COLO829 (cell line): ENCODE measurements at regions not wholly inside any gene's neighbourhood (a gene's known extent, or its start where the extent isn't known, plus 50 kb on each side); places are given as distances from the start of the nearest gene placed in this dataset.
A peak's percentile ranks its signal among the peaks of the same experiment; 100 is the strongest.

ENCODE experiments used
- DNase-seq: peaks from one replicate; pipeline ENCODE4 v3.0.0; 2012; ENCODE audit warnings: low spot score

- DNase-seq: no peak
These were observed 239.9 kb downstream of the PAX3 start for GRCh38 chr2:222058819-222059445.

GRCh38 chr2:222057347-222058073 is 241.3 kb downstream of the PAX3 start:
- DNase-seq: peak; percentile 48

GRCh38 chr2:222055328-222055727 is 243.5 kb downstream of the PAX3 start:
- no peak for DNase-seq

GRCh38 chr2:222054813-222055212 is 244.0 kb downstream of the PAX3 start:
- DNase-seq: no peak

- no peak for DNase-seq
These were observed 245.8 kb downstream of the PAX3 start for GRCh38 chr2:222052934-222053367.

- DNase-seq: no peak
These were observed 247.8 kb downstream of the PAX3 start for GRCh38 chr2:222050981-222051380.

- DNase-seq: no peak
These were observed 248.9 kb downstream of the PAX3 start for GRCh38 chr2:222049946-222050345.

- DNase-seq: no peak
These were observed 254.9 kb downstream of the PAX3 start for GRCh38 chr2:222043897-222044296.

DNA sequence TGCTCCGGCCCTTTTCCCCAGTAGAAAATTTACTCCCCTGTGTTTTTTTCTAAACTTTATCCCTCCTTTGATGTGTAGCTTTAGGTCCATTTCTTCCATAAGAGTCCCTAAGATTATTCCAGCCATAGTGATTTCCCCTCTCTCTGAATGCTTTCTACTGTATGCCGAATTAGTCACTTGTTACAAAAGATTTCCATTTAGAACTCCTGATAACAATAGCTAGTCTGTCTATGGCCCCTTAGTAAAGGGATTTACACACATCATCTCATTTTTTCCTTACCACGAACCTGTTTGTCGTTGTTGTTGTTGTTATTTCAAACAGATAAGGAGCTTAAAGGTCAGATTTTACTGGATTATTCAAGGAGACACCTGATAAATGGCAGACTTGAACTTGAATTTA is 256.1 kb downstream of the PAX3 start:
- peak; percentile 85 for DNase-seq

DNA sequence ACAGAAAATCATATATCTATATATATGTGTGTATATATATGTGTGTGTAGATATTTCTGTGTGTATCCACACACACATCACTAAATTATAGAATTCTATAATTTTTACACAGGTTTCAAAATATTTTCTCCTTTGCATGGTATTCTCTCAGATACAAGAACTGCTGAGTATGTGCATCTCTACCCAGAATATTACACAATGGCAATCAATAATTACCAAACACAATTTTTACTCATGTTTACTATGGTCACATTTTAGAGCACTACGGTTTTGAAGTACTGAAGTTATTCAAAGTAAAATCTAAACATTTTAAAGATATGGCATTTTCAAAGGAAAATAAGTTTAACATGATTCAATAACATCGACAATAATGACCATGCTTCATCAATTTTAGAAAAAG is 258.5 kb downstream of the PAX3 start:
- no peak for DNase-seq

GRCh38 chr2:222039821-222040220 is 259.0 kb downstream of the PAX3 start:
- DNase-seq: no peak

- no peak for DNase-seq
These were observed 260.6 kb downstream of the PAX3 start for GRCh38 chr2:222038067-222038802.

- no peak for DNase-seq
These were observed 261.6 kb downstream of the PAX3 start for GRCh38 chr2:222037211-222037610.

DNA sequence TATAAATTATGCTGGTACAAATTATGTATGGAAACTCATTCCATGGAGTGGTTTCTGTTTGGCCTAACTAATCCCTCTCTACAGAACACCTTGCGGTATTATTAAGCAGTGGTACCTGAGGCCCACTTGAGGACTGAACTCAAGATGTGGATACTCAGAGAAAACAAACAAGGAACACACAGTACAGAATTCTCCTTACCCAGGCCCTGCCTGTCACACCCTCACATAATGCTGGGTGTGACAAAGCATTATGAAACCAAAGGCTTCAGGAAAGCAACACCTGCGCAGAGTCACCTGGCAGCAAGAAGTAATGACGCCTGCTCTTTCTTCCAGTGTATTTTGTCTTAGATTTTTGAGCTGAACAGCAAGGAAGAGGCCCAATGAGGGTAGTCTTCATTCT is 264.7 kb downstream of the PAX3 start:
- no peak for DNase-seq

- no peak for DNase-seq
These were observed 265.3 kb downstream of the PAX3 start for GRCh38 chr2:222033541-222033940.

- no peak for DNase-seq
These were observed 272.9 kb downstream of the PAX3 start for GRCh38 chr2:222025881-222026271.

DNA sequence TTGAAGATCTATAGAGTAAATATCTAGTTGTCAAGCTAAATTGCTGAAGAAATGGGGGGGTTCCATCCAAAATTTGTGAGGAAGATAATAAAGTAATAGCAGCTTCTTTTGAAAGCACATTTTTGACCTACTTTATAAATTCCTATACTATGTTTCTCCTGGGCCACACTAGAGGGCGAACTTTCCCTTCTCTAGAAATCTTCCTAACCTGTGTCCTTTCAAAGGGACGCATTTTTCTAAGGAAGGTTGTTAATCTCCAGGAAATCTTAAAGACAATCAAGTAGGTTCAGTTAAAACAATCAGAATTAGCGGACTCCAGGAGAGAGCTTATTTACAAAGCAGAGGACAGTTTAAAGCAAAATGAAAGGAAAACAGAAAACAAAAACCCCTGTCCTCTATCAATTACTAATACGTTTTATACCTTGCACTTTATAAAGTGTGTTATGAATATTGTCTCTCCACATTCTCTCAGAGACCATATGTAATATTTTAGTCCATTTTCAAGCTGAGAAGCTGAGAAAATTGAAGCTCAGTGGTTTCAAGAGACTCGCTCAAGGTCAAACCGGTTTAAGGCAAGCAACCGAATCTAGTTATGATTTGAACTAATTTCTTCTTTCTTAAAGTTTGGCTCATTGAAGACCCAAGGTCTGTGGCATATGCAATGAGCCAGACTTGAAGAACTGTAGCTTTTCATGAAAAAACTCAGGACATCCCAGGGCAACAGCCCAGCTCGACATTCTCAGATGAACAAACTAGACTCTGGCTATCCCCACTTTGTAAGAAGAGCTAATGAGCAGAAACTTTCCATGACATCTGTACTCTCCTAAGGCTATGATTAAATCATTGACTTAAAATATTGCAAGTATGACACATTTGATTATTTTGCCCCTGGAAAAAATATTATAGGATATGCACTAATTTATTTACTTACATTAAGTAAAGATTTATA is 273.6 kb downstream of the PAX3 start:
- peak; percentile 15 for DNase-seq

- DNase-seq: no peak
These were observed 281.4 kb downstream of the PAX3 start for GRCh38 chr2:222017252-222017850.

GRCh38 chr2:222013889-222014288 is 284.9 kb downstream of the PAX3 start:
- DNase-seq: no peak

DNA sequence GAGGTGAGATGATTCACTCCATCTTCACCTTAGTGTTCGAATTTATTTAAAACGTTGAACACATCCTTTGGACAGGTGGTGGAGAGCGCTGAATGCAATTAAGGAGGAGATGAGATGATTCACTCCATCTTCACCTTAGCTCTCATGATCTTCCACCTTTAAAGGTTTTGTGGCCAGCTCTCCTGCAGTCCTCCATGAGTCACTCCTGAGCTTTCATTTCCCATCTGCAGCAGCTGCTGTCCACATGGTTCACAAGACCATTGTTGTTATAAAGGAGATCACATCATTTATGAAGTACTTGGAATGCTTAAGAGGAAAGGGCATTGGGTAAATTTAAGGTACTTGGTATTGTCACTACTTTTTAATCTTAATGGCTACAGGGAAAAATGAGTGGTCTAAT is 298.5 kb downstream of the PAX3 start:
- DNase-seq: no peak

GRCh38 chr2:221999717-222000116 is 299.1 kb downstream of the PAX3 start:
- no peak for DNase-seq

GRCh38 chr2:221999166-221999565 is 299.6 kb downstream of the PAX3 start:
- DNase-seq: no peak
